H1 (cell line): ENCODE measurements at regions not wholly inside any gene's neighbourhood (a gene's known extent, or its start where the extent isn't known, plus 50 kb on each side); places are given as distances from the start of the nearest gene placed in this dataset.
A peak's percentile ranks its signal among the peaks of the same experiment; 100 is the strongest.

ENCODE experiments used
- CTCF ChIA-PET: fragments of 300-600 bp; sonication (Branson Sonifier 250); formaldehyde crosslinking; loops from one replicate; lab custom pipeline; 2021; ENCODE audit not compliant: partially characterized antibody; lab: Charles Lee
- POLR2A ChIA-PET: fragments of 300-600 bp; sonication (Branson Sonifier 250); formaldehyde crosslinking; loops from one replicate; lab custom pipeline; 2021; ENCODE audit warnings: inconsistent platforms; ENCODE audit not compliant: partially characterized antibody; lab: Charles Lee
- DNase-seq, 2 experiments: peaks; one replicate each; pipeline versions ENCODE4 v3.0.0 to v3.0.0-alpha.2; 2010 to 2022; ENCODE audit warnings: low spot score in 2 of 2, low read depth in 1 of 2, mixed read lengths in 1 of 2
- FAIRE-seq: peaks from 2 replicates; lab custom pipeline; 2011; peaks lifted over from hg19 to GRCh38; lab: Jason Lieb, UNC
- H2AFZ ChIP-seq: 2 replicates; pipeline ENCODE4 v1.8.1; 2012; ENCODE audit warnings: low read length, inconsistent platforms
- H2AK5ac ChIP-seq: 2 replicates; pipeline ENCODE4 v1.6.1; 2013; ENCODE audit warnings: low read depth, low read length
- H2BK120ac ChIP-seq: replicated peaks from 2 replicates; pipeline ENCODE3; 2013; ENCODE audit warnings: low read depth, low read length, inconsistent platforms
- H2BK12ac ChIP-seq: 2 replicates; pipeline ENCODE4 v1.6.1; 2013; ENCODE audit warnings: low read depth, low read length
- H2BK15ac ChIP-seq: 2 replicates; pipeline ENCODE4 v1.6.1; 2013; ENCODE audit warnings: low read length
- H2BK20ac ChIP-seq: 2 replicates; pipeline ENCODE4 v1.6.1; 2013; ENCODE audit warnings: low read length
- H2BK5ac ChIP-seq: 2 replicates; pipeline ENCODE4 v1.6.1; 2013; ENCODE audit warnings: low read depth, low read length
- H3K14ac ChIP-seq: 2 replicates; pipeline ENCODE4 v1.6.1; 2013; ENCODE audit warnings: inconsistent platforms; ENCODE audit not compliant: insufficient read length
- H3K18ac ChIP-seq: 2 replicates; pipeline ENCODE4 v1.6.1; 2013; ENCODE audit warnings: low read length; ENCODE audit errors: extremely low read depth
- H3K23ac ChIP-seq: 2 replicates; pipeline ENCODE4 v1.6.1; 2013; ENCODE audit warnings: inconsistent platforms; ENCODE audit not compliant: insufficient read length
- H3K23me2 ChIP-seq: 2 replicates; pipeline ENCODE4 v1.6.1; 2013; ENCODE audit warnings: low read depth, low read length
- H3K27ac ChIP-seq: 2 replicates; pipeline ENCODE4 v1.6.1; 2011; ENCODE audit warnings: low read depth, low read length, inconsistent platforms
- H3K27me3 ChIP-seq, 4 experiments: replicated peaks in 1 of 4; 1 replicate in 1 of 4; 2 replicates in 3 of 4; pipeline versions ENCODE4 v1.6.1 to v1.8.1; 2011 to 2013; ENCODE audit warnings: low read length in 3 of 4, mild to moderate bottlenecking in 3 of 4, inconsistent platforms in 2 of 4, mixed read lengths in 2 of 4, moderate library complexity in 1 of 4; ENCODE audit not compliant: control insufficient read depth in 3 of 4, insufficient read depth in 3 of 4; ENCODE audit errors: extremely low read depth in 1 of 4
- H3K36me3 ChIP-seq, 4 experiments: 2 replicates each; pipeline versions ENCODE4 v1.6.1 to v1.8.1; 2011 to 2013; ENCODE audit warnings: mild to moderate bottlenecking in 4 of 4, low read length in 3 of 4, moderate library complexity in 2 of 4, control low read depth in 1 of 4, inconsistent platforms in 1 of 4; ENCODE audit not compliant: insufficient read depth in 4 of 4, control insufficient read depth in 2 of 4
- H3K4ac ChIP-seq: replicated peaks from 2 replicates; pipeline ENCODE3; 2013; ENCODE audit warnings: low read length, low read depth, mixed read lengths, inconsistent platforms; ENCODE audit not compliant: insufficient read length
- H3K4me1 ChIP-seq, 4 experiments: replicated peaks in 1 of 4; 1 replicate in 1 of 4; 2 replicates in 3 of 4; pipeline versions ENCODE4 v1.6.1 to v1.8.1; 2011 to 2013; ENCODE audit warnings: low read length in 3 of 4, inconsistent platforms in 2 of 4, mixed read lengths in 1 of 4; ENCODE audit not compliant: insufficient read depth in 4 of 4, control insufficient read depth in 3 of 4
- H3K4me2 ChIP-seq, 2 experiments: 2 replicates each; pipeline versions ENCODE4 v1.6.1 to v1.8.1; 2011 to 2013; ENCODE audit warnings: low read depth in 2 of 2, low read length in 2 of 2, control low read depth in 1 of 2, inconsistent platforms in 1 of 2, mild to moderate bottlenecking in 1 of 2; ENCODE audit not compliant: insufficient read depth in 1 of 2
- H3K4me3 ChIP-seq, 4 experiments: fragments of 200-600, 300-600 bp in 1 of 4; sonication (generic), shearing (Covaris generic), sonication (Bioruptor Twin) in 1 of 4; 2 replicates each; pipeline versions ENCODE4 v1.5.1 to v1.8.1; 2011 to 2016; ENCODE audit warnings: low read length in 4 of 4, low read depth in 3 of 4, control low read depth in 2 of 4, inconsistent platforms in 2 of 4, mild to moderate bottlenecking in 2 of 4, mixed read lengths in 1 of 4, moderate library complexity in 1 of 4; ENCODE audit not compliant: insufficient read depth in 2 of 4; ENCODE audit errors: extremely low read depth in 1 of 4
- H3K56ac ChIP-seq: replicated peaks from 2 replicates; pipeline ENCODE3; 2013; ENCODE audit warnings: low read depth, mild to moderate bottlenecking, mixed read lengths, low read length, inconsistent platforms; ENCODE audit not compliant: insufficient read length
- H3K79me1 ChIP-seq: 2 replicates; pipeline ENCODE4 v1.6.1; 2013; ENCODE audit warnings: low read depth, low read length, control low read depth
- H3K79me2 ChIP-seq, 2 experiments: 2 replicates each; pipeline versions ENCODE4 v1.6.1 to v1.8.1; 2012 to 2013; ENCODE audit warnings: low read length in 2 of 2, mild to moderate bottlenecking in 2 of 2, inconsistent platforms in 1 of 2; ENCODE audit not compliant: insufficient read depth in 2 of 2, control insufficient read depth in 1 of 2
- H3K9ac ChIP-seq, 4 experiments: replicated peaks in 1 of 4; 1 replicate in 1 of 4; 2 replicates in 3 of 4; pipeline versions ENCODE4 v1.6.1 to v1.8.1; 2011 to 2013; ENCODE audit warnings: low read depth in 3 of 4, low read length in 3 of 4, control low read depth in 2 of 4, mild to moderate bottlenecking in 2 of 4, moderate library complexity in 2 of 4, inconsistent platforms in 1 of 4; ENCODE audit errors: extremely low read depth in 1 of 4
- H3K9me3 ChIP-seq, 2 experiments: 2 replicates each; pipeline versions ENCODE4 v1.6.1 to v1.8.1; 2012 to 2013; ENCODE audit warnings: mild to moderate bottlenecking in 2 of 2, moderate library complexity in 2 of 2, control low read depth in 1 of 2, inconsistent platforms in 1 of 2, low read depth in 1 of 2, low read length in 1 of 2, mixed read lengths in 1 of 2; ENCODE audit not compliant: insufficient read depth in 2 of 2
- H4K20me1 ChIP-seq, 2 experiments: replicated peaks in 1 of 2; 2 replicates each; pipeline versions ENCODE3 to v1.8.1; 2011 to 2013; ENCODE audit warnings: inconsistent platforms in 2 of 2, low read length in 2 of 2, mild to moderate bottlenecking in 1 of 2; ENCODE audit not compliant: insufficient read depth in 2 of 2, control insufficient read depth in 1 of 2
- H4K5ac ChIP-seq: 2 replicates; pipeline ENCODE4 v1.6.1; 2013; ENCODE audit warnings: low read length, low read depth, mixed read lengths, inconsistent platforms; ENCODE audit not compliant: insufficient read length
- H4K8ac ChIP-seq: 2 replicates; pipeline ENCODE4 v1.8.0; 2013; ENCODE audit warnings: mild to moderate bottlenecking, moderate library complexity, low read length, inconsistent platforms; ENCODE audit not compliant: insufficient read depth; ENCODE audit errors: extremely low read depth
- H4K91ac ChIP-seq: replicated peaks from 2 replicates; pipeline ENCODE3; 2013; ENCODE audit warnings: low read length, mixed read lengths, inconsistent platforms; ENCODE audit not compliant: insufficient read length
- SIX5 ChIP-seq: IDR thresholded peaks from 2 replicates; pipeline ENCODE4 v1.6.1; 2011; ENCODE audit warnings: mild to moderate bottlenecking, low read depth, low read length
- TBP ChIP-seq: IDR thresholded peaks from 2 replicates; pipeline ENCODE4 v1.6.1; 2011; ENCODE audit warnings: low read depth, low read length, improper control_type of control experiment
- WGBS, 2 experiments: shearing (Covaris generic) in 1 of 2; methylation state at CpG; one replicate each; pipeline versions ENCODE4 v1.1.6 to v1.1.7; 2013 to 2015; ENCODE audit warnings: low lambda C conversion rate in 2 of 2, mixed read lengths in 2 of 2, inconsistent platforms in 1 of 2, low coverage in 1 of 2, missing lambda C conversion rate in 1 of 2; ENCODE audit not compliant: insufficient replicate concordance in 2 of 2, insufficient coverage in 1 of 2, insufficient read length in 1 of 2; ENCODE audit errors: extremely low coverage in 1 of 2, missing lambda C conversion rate in 1 of 2; 5-methylcytosine and 5-hydroxymethylcytosine counted together

- peaks cover 0 to 31% (median 21%) of the 10 kb centered on the region in 4 experiments; a peak in 6 of 7 replicates for H3K27me3 ChIP-seq
- POLR2A ChIA-PET = interaction anchor here (0.7 kb wide), 1 partner anchor 142 kb away, joined by 3 read pairs; no protein-coding TSS in a partner anchor
Measured at GRCh38 chr6:28695715-28696114, 170.0 kb downstream of the GPX5 start.

More at GRCh38 chr6:28695715-28696114, 170.0 kb downstream of the GPX5 start:
- peaks cover 13% of the 10 kb centered on the region for H3K23me2 ChIP-seq
- no peak overlapping the region for H3K4me3 ChIP-seq
- H3K36me3 ChIP-seq = no peaks in the 10 kb centered on the region
- H4K8ac ChIP-seq = no peak overlapping the region
- H3K9me3 ChIP-seq = no peaks in the 10 kb centered on the region
- no peak overlapping the region; a peak in 1 of 4 replicates for H3K4me2 ChIP-seq
- H4K20me1 ChIP-seq = peaks cover 0 to 2% of the 10 kb centered on the region in 2 experiments
- H4K5ac ChIP-seq = no peak overlapping the region
- H2BK120ac ChIP-seq = no peak overlapping the region
- H3K4me1 ChIP-seq = no peaks in the 10 kb centered on the region
- CTCF ChIA-PET = no interaction called here
- no peak overlapping the region for H2BK12ac ChIP-seq
- H3K56ac ChIP-seq = no peak overlapping the region
- no peak overlapping the region for H3K18ac ChIP-seq
- no peak for FAIRE-seq
- H2AFZ ChIP-seq = no peak overlapping the region
- H2AK5ac ChIP-seq = no peak overlapping the region
- 90% methylated on average over 11 of the region's 11 CpGs; no CpG with 5 or more reads in 1 of the 2 experiments for WGBS, 2 experiments
- H3K14ac ChIP-seq = no peak overlapping the region
- no peak overlapping the region for H3K4ac ChIP-seq
- no peaks in the 10 kb centered on the region for H3K79me2 ChIP-seq
- no peak for TF ChIP-seq SIX5
- TF ChIP-seq TBP = peak; percentile 98
- H3K9ac ChIP-seq = no peak overlapping the region
- no peak overlapping the region for H2BK15ac ChIP-seq
- H3K27ac ChIP-seq = no peak overlapping the region
- DNase-seq = no peak
- no peaks in the 10 kb centered on the region for H3K79me1 ChIP-seq
- H2BK20ac ChIP-seq = no peak overlapping the region
- H4K91ac ChIP-seq = no peak overlapping the region
- H3K23ac ChIP-seq = no peak overlapping the region
- H2BK5ac ChIP-seq = no peak overlapping the region
